ENCODE measurements at regions not wholly inside any gene's neighbourhood (a gene's known extent, or its start where the extent isn't known, plus 50 kb on each side); places are given as distances from the start of the nearest gene placed in this dataset.

GRCh38 chr5:135158982-135159381 lies 125.0 kb upstream of the PITX1 start (continued):
- peak; percentile 86 for TF ChIP-seq ZBTB37 (CRISPR knock-in tag; IDR thresholded peaks at IDR 0.05)
- TF ChIP-seq ZNF317 (CRISPR knock-in tag; IDR thresholded peaks at IDR 0.05): no peak
- TF ChIP-seq ZSCAN9 (CRISPR knock-in tag; IDR thresholded peaks at IDR 0.05; ENCODE audit: borderline replicate concordance): no peak
- no peak for TF ChIP-seq TEAD3 (CRISPR knock-in tag; optimal IDR thresholded peaks at IDR 0.05; ENCODE audit: borderline replicate concordance)
- no peak for TF ChIP-seq ZNF646 (CRISPR knock-in tag; IDR thresholded peaks at IDR 0.05)
- no peak for TF ChIP-seq FUBP1 (CRISPR knock-in tag; IDR thresholded peaks at IDR 0.05; ENCODE audit: borderline replicate concordance)
- 0 out of 2 replicates have a peak, but pooled peaks have one; percentile 37 for TF ChIP-seq GATAD2A (CRISPR knock-in tag; IDR thresholded peaks at IDR 0.05)
- no peak for TF ChIP-seq ZNF713 (CRISPR knock-in tag; IDR thresholded peaks at IDR 0.05)
- TF ChIP-seq SKIL (CRISPR knock-in tag; IDR thresholded peaks at IDR 0.05; ENCODE audit: borderline replicate concordance): no peak
- no peak for TF ChIP-seq ZNF839 (CRISPR knock-in tag; IDR thresholded peaks at IDR 0.05; ENCODE audit: borderline replicate concordance)
- TF ChIP-seq ELF4 (CRISPR knock-in tag; IDR thresholded peaks at IDR 0.05; ENCODE audit: borderline replicate concordance): no peak
- TF ChIP-seq FOXA3 (CRISPR knock-in tag; IDR thresholded peaks at IDR 0.05): peak; percentile 55; the same call in 1 of the 2 replicates
- TF ChIP-seq KLF6 (CRISPR knock-in tag; IDR thresholded peaks at IDR 0.05): no peak
- no peak for TF ChIP-seq SALL2 (CRISPR knock-in tag; IDR thresholded peaks at IDR 0.05)
- TF ChIP-seq PPARG (CRISPR knock-in tag; conservative IDR thresholded peaks at IDR 0.05): peak; percentile 61; the same call in 1 of the 2 replicates
- TF ChIP-seq TBX2 (CRISPR knock-in tag; IDR thresholded peaks at IDR 0.05; ENCODE audit: borderline replicate concordance): no peak
- TF ChIP-seq ZSCAN5A (CRISPR knock-in tag; IDR thresholded peaks at IDR 0.05; ENCODE audit: borderline replicate concordance): no peak

Measured in HepG2 (cell line).